SW480 (cell line): ENCODE measurements at regions not wholly inside any gene's neighbourhood (a gene's known extent, or its start where the extent isn't known, plus 50 kb on each side); places are given as distances from the start of the nearest gene placed in this dataset.
"Not testable (repeated sequence)": the region's sequence is repeated elsewhere in the genome, so short reads cannot be mapped to it uniquely, and the experiment has no call there.

ENCODE experiments used
- DNase-seq: peaks from one replicate; pipeline ENCODE4 v3.0.0-alpha.2; 2016; ENCODE audit warnings: low spot score

DNA sequence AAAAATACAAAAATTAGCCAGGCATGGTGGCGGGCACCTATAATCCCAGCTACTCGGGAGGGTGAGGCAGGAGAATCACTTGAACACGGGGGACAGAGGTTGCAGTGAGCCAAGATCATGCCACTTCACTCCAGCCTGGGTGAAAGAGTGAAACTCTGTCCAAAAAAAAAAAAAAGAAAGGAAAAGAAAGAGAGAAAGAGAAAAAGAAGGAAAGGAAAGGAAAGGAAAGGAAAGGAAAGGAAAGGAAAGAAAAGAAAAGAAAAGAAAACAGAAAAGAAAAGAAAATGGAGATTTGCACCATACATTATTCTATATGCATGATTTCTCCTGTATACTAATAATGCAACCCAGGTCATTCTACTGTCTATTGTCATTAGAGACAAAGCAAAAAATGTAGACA lies 421.5 kb downstream of the PCDH19 start:
- DNase-seq: not testable (repeated sequence)

DNA sequence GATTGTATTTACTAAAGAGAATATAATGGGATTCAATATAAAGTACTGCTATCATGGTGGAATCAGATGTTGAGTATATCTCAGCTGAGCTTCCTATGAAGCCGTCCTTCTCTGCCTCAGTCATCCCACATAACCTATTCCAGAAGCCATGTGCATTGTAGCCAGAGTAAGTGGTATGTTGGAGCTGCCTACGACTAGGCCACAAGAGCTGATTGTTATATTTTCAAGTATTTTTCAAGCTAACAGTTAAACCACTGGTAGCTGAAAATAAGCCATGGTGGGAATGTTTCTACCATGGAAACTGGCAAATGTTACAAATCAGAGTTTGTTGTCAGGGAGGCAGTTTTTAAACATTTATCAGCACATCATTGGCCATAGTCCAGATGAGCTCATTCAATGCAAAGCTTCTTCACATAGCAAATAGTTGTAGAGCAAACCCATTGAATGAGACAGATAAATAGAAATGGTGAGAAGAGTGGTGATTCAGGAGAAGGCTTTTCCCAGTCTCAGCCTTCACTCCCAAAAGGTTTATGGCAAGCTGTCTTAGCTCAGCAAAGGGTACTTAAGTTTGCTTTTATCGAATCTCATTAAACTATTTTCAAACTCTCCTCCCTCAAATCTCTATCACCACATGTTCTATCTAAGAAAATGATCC lies 436.4 kb downstream of the PCDH19 start:
- DNase-seq: no peak

DNA sequence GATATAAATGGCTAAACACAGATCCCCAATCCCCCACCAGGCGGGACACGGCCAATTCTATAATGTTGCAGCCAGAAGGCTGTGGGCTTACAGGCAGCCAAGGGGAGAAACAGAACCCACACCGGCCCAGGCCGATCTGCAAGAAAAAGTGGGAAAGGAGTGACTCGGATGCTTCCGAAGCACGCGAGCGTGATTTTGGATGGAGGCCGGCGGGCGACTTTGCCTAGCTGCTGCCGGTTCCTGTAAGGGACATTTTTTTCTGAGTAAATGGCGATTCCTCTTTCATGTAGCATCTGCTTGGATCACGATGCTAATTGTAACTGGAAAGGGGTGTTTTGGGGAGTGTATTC lies 470.2 kb downstream of the PCDH19 start:
- no peak for DNase-seq

DNA sequence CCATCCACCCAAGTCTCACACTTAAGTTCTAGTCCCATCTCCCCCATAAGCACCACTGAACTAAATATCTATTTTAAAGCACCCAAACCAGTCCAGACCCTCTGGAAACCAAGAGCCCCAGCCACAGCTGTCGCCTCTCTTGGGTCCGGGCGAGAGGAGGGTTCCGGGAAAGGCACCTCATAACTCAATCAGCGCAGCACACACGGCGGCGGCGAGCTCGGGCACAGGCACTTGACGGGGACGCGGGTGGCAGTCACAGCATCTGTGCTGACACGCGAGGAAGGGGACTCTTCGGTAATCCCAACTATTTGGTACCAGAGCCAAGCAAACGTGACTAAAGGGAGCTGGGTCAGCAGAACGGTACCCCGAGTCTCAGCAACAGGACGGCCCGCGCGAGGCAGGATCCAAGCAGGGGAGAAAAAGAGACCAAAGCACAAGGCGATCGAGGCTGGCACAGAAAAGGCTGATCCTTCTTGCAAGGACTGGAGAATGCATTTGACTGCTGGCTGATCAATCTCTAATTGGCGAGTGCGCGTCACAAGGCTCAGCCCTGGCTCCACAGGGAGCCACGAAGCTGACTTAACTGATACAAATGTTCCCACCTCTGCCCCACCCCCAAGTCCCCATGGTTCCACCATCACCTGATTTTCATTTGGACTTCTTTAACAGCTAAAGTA lies 470.7 kb downstream of the PCDH19 start:
- not testable (repeated sequence) for DNase-seq

DNA sequence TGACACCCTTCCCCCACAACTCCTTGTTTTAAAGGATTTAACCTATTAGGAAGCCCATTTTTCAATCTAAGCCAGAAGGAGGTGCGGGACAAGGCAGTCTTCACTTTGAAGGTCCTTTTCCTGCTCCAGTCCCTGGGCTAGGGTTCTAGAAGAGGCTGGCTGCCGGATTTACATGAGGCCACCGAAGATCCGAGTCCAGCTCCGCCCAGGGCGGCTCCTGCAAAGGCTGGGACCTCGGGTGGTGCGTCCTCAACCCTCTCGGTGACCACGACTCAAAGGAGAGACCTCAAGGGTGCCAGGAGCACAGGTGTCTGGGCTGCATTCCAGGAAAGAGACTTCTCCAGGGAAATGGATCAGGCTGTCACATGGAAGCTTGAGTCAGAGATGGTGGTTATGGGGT lies 471.6 kb downstream of the PCDH19 start:
- DNase-seq: no peak

DNA sequence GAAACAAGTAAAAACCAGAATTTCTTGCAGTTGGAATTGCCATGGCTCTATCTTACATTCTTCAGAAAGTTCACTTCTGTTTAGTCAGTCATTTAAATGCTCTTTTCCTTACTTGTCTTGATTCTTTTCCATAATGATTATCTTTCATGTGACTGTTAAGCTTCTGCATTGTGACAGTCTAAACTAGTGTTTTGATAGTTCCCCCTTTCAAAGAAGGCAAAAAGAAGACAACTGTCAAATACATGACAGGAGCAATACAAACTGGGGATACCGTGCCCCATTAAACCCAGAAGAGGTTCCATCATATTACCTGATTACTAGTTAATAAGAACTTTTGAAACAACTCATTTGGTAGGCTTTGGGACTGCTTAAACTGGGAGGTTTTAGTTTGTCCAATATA lies 476.2 kb downstream of the PCDH19 start:
- DNase-seq: no peak

DNA sequence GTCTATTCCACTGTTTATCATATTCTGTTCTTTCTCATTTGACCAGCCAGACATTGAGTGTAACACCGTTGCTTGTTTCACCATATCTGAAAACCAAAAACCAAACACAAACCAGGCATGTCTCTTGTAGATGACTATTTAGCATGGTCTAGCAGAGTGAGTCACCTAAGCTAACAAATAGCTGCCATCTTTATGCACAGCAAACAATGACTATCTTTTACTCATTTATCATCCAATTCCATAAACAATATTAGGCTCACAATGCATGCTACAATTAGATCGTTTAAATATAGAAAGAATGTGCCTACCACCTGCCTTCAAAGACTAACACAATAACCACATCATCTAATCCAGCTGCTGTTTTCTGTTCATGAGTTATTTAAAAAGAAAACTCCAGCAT lies 495.4 kb downstream of the PCDH19 start:
- peak; percentile 89 for DNase-seq

DNA sequence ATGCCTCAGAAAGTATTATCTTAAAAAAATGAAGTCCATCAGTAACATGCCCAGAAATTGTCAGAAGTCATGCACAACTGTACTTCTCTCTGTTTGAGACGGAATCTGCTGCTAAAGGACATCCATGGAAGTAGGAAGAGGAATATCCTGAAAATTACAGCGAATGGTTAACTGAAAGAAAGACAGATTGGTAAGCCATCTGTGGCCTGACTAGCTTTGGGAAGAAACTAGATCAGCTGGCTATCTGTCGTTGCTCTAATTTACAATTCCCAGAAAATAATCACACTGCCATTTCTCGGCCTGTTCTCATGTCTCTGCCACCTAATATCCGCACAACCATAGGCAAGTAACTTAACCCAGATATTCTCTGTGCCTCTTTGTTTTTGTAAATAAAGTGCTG lies 496.5 kb downstream of the PCDH19 start:
- no peak for DNase-seq

DNA sequence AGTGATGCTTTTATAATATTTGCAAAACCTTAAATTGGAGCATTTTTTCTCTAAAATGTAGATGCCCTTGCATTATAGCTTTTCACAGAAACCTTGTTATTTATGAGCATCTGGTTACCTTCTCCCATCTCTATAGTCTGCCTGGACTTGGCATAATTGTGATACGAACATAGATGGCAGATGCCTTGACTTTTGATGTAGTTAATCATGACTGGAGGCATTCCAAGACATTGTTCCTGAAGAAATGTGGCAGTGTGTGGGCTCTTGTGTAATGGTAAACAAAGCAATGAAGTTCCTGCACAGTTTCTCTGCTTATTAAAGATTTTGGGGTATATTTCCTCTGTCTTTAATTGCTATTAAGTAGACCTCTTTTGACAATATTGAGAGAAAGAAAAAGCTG lies 500.1 kb downstream of the PCDH19 start:
- DNase-seq: no peak

DNA sequence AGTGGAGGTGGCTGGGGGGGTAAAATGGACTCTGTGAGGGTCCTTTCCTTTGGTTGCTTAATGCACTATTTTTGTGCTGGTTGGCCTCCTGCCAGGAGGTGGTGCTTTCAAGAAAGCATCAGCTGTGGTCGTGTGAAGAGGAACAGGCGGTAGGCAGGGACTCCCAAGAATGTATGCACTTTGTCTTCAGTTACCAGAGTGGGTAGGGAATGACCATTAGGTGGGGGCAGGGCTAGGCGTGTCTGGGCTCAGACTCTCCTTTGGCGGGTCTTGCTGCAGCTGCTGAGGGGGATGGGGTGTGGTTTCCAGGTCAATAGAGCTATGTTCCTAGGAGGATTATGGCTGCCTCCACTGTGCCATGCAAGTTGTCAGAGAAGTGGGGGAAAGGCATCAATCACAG lies 509.0 kb downstream of the PCDH19 start:
- no peak for DNase-seq

DNA sequence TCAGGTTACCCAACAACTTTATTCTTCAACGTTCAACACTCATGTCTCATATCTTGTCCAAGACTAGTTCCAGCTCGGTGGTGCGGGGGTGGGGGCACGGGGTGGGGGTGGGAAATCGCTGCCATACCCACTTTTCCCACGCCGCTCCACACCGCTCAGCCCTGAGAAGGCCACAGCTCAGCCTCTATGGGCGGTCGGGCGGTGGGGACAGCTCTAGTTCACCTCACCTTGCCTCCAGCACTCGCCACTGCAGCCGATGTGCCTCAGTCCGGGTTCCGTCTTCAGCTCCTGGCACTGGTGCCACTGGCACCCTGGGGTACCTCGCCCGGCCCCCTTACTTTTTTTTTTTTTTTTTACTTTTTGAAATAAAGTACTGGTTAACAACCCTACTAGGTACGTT lies 522.2 kb downstream of the PCDH19 start:
- no peak for DNase-seq

DNA sequence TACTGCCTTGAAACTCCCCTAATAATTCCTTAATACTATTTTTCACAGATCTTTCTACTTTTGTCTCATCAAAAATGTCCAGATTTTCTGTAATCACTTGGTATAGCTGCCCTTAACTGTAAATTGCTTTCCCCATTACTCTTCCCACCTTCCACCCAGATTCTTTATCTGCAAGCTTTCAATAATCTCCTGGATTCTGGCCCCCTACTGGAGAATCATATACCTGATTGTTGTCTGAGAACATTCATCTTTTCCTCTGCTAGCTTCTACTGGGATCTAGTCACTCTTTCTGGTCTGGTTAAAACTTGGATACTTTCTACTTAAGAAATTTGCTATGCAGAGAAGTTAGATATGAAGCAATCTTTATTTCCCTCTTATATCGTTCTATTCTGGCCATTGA lies 552.6 kb downstream of the PCDH19 start:
- DNase-seq: no peak

DNA sequence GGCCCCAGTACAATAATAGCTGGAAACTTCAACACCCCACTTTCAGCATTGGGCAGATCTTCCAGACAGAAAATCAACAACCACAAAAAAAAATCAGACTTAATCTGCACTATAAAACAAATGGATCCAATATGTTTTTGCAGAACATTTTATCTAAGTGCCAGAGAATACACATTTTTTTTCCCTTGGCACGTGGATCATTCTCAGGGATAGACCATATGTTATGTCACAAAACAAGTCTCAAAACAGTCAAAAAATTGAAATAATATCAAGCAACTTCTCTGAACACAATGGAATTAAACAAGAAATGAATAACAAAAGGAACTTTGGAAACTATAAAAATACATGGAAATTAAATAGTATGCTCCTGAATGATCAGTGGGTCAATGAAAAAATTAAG lies 576.3 kb downstream of the PCDH19 start:
- DNase-seq: no peak

DNA sequence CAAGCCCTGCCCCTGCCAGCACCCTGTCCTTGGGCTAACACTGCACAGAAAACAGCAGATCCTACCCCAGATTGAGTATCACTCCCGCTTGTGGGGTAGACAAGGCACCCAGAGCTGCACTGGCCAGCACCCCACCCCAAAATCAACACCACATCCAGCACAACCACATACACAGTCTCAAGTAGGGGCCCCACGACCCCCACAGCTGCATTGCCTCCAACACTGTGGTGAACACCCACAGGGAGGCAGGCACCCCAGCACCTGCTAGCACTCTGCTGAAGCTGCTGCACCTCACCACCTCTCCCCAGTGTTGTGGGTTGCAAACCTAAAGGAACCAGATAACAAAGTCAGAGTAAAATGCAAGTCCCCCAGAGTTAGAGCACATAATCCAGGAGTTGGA lies 589.9 kb downstream of the PCDH19 start:
- no peak for DNase-seq

DNA sequence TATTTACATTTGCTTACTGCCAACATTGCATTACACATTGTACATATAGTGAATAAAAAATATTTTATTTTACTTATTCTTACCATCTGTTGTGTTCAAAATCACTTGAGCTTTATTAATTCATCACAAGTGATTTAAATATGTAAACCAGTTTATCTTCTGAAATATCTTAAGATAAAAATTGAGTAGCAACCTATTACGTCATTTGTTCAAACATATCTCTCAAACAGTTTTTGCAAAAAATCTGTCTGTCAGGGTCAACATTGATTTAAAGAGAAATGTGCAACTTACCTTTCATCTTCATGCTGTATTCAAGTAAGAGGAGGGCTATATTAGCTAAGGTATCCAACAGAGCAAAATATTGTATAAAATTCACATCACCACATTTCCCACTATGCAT lies 610.1 kb downstream of the PCDH19 start:
- no peak for DNase-seq

DNA sequence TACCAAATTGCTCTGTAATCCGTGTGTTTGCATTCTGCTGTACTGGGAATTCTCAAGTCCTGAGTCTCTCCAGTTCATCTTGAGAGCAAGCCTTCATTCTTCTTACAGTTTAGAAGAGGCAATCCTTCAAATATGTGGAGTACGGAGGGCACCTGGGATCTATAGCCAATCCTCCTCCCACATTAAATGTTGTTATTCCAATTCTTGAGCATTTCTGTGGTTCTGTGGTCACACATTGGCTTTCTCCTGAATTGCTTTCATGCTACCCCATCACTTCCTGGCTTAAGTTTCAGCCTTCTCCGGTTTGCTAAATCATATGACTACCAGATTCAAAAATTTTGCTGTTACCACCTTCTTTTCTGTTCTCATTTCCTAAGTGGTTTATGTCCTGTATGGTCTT lies 611.1 kb downstream of the PCDH19 start:
- DNase-seq: peak; percentile 1

DNA sequence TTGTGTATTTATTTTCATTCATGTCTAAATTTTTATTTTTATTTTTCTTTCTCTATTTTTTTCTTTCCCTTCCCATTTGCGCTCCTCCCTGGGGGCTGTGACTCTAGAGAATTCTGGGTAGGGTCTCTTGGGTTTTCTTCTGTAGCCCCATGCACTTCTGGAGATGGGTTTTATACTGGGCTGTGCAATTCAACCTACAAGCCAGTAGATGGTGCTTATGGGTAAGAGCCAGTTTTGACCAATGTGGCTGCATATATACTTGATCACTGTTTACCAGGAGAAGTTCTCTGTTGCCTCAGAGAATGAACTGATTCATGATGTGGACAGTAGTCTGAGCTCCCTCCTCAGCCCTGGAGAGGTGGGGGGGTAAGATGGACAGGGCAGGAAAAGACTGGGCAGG lies 614.6 kb downstream of the PCDH19 start:
- DNase-seq: no peak

DNA sequence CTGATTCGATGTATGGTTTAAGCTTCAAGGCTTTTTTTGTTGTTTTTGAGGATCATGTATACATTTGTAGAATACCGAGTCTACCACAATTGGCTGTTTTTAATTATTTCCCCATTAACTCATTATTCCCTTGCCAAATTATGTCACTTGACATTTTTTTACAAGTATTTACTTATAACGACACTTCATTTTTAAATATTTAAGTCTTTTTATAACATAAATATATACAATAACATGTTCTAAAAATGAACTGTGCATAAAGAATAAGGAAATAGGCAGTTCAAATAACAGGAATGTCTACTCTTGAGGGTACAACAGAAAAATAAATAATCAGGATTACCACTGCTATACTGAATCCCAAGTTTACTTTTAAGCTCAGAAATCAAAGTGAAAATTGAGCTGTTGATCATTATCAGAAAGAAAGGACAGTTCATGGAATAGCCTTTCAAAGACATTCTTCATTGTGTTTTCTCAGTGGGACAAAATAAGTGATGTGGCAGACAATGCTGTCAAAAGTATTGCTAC lies 627.5 kb downstream of the PCDH19 start:
- DNase-seq: no peak

DNA sequence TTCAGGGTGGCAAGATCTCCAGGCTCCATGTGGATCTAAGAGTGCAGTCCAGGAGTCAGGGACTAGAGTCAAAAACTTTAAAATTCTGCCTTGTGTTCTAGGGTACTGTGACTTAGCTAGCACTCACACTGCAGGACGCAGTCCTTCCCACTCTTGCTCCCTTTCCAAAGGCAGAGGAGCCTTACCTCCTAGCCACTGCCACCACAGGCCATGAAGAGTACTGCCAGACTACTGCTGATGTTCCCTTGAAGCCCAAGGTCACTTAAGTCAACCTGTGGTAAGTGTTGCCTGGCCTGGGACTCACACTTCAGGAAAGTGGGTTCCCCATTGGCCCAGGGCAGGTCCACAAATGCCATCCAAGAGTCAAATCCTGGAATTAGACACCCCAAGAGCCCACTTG lies 632.2 kb downstream of the PCDH19 start:
- DNase-seq: no peak

DNA sequence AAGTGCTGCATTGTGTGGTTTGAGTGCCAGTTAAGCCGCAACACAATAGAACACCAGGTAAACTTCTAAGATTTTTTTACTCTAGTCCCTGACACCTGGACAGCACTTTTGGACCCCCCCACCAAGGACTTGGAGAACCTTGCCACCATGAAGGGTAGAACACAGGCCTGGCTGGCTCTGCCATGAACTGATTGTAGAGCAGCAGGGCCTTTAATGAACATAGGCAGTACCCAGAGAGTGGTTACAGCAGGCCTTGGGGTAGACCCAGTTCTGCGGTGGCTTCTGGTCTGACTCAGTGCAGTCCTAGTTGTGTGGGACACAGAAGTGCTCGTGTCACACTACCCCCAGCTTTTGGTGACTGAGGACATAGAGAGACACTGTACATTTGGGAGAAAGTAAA lies 648.3 kb downstream of the PCDH19 start:
- DNase-seq: no peak

DNA sequence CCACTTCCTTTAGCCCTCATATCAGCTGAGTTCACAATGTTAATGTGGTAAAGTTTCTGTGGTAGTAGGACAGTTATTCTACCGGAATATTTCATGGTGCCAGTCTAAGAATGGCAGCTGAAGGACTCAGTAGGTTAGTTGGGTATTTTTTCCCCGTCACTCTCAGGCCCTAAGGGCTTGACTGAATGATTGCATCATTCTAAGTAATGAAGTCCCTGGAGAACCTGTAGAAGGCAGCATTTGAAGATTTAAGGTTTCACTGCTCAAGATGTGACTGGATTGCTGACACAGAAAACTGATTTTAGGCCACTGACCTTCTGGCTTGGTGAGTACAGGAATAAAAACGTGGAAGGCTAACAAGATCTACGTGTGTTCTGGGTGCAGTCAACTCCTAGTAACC lies 657.3 kb downstream of the PCDH19 start:
- no peak for DNase-seq

DNA sequence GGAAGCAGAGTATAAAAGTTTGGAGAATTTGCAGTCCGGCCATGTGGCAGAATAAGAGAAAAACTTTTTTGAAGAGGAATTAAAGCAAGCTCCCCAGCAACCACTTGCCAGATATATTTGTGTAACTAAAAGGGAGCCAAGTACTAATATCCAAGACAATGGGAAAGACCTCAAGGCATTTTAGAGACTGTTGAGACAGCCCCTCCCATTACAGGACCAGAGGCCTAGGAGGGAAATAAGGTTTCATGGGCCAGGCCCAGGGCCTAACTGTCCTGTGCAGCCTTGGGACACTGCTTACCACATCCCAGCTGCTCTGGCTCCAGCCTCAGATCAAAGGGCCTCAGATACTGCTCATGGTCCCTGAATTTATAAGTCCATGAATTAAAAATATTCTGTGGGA lies 659.4 kb downstream of the PCDH19 start:
- no peak for DNase-seq

DNA sequence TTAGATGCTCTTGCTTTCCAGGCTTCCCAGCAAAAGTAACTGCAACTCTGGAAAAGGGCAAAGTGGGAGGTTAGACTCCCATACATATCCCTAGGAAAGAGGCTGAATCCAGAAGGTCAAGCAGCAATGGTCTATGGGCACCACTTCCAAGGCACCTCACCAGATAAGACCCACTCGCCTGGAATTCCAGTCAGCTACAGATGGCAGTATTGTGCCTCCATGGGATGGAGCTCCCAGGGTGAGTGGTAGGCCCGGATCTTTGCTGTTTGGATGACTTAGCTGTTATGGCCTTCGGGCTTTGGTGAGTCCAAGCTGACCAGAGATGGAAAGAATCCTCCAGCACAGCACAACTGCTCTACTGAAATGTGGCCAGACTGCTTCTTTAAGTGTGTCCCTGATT lies 688.0 kb downstream of the PCDH19 start:
- DNase-seq: no peak

DNA sequence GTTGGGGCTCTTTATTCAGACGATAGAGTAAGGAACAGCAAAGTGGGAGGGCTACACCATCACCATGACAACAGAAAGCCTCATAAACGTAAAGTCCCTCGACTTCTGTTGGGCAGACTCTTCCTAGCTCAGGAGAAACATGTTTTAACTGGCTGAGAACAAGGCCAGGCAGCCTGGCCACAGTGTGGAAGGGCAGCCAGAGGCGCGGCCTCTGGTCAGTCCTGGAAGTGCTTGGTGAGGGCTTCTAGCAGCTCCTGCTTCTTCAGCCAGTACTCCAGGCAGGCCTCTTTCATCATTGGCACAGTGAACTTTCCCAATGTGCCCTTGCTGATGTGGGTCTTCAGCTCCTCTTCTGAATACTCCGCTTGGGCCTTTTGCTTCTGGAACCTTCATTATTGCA lies 690.9 kb downstream of the PCDH19 start:
- no peak for DNase-seq
